COLO668 (cell line): ENCODE measurements at regions not wholly inside any gene's neighbourhood (a gene's known extent, or its start where the extent isn't known, plus 50 kb on each side); places are given as distances from the start of the nearest gene placed in this dataset.
A peak's percentile ranks its signal among the peaks of the same experiment; 100 is the strongest.

Experiments
- DNase-seq: peaks from one replicate; lab custom pipeline; 2025; ENCODE audit not compliant: unreplicated experiment; lab: John Stamatoyannopoulos, UW

GRCh38 chr18:75916624-75916982 is 489.1 kb upstream of the SMIM21 start:
- DNase-seq = no peak

- peak; percentile 33 for DNase-seq
Observed at GRCh38 chr18:75915941-75916623, 488.6 kb upstream of the SMIM21 start.

GRCh38 chr18:75912829-75913228 is 485.3 kb upstream of the SMIM21 start:
- no peak for DNase-seq

- DNase-seq = no peak
Observed at GRCh38 chr18:75904416-75904815, 476.9 kb upstream of the SMIM21 start.

- DNase-seq = no peak
Observed at GRCh38 chr18:75898651-75899050, 471.1 kb upstream of the SMIM21 start.

- DNase-seq = no peak
Observed at GRCh38 chr18:75897386-75897785, 469.9 kb upstream of the SMIM21 start.

GRCh38 chr18:75896865-75897264 is 469.4 kb upstream of the SMIM21 start:
- DNase-seq = peak; percentile 15

GRCh38 chr18:75895135-75895534 is 467.6 kb upstream of the SMIM21 start:
- no peak for DNase-seq

GRCh38 chr18:75884728-75885127 is 457.2 kb upstream of the SMIM21 start:
- DNase-seq = no peak

- no peak for DNase-seq
Observed at GRCh38 chr18:75880925-75881504, 453.5 kb upstream of the SMIM21 start.

- no peak for DNase-seq
Observed at GRCh38 chr18:75880266-75880665, 452.8 kb upstream of the SMIM21 start.

- DNase-seq = no peak
Observed at GRCh38 chr18:75879196-75879595, 451.7 kb upstream of the SMIM21 start.

GRCh38 chr18:75875559-75875958 is 448.1 kb upstream of the SMIM21 start:
- no peak for DNase-seq

GRCh38 chr18:75874401-75875089 is 447.0 kb upstream of the SMIM21 start:
- no peak for DNase-seq

GRCh38 chr18:75871596-75871995 is 444.1 kb upstream of the SMIM21 start:
- DNase-seq = no peak

GRCh38 chr18:75869162-75869561 is 441.7 kb upstream of the SMIM21 start:
- DNase-seq = no peak

GRCh38 chr18:75868031-75868430 is 440.5 kb upstream of the SMIM21 start:
- DNase-seq = no peak

GRCh38 chr18:75865639-75866038 is 438.1 kb upstream of the SMIM21 start:
- no peak for DNase-seq

GRCh38 chr18:75864816-75865215 is 437.3 kb upstream of the SMIM21 start:
- no peak for DNase-seq

GRCh38 chr18:75863696-75864095 is 436.2 kb upstream of the SMIM21 start:
- DNase-seq = no peak

- no peak for DNase-seq
Observed at GRCh38 chr18:75862458-75862857, 435.0 kb upstream of the SMIM21 start.

GRCh38 chr18:75860166-75860565 is 432.7 kb upstream of the SMIM21 start:
- DNase-seq = no peak
